Activated CD8-positive, alpha-beta memory T cell treated with anti-CD3 and anti-CD28 coated beads for 48 hours (primary cell): ENCODE measurements at regions not wholly inside any gene's neighbourhood (a gene's known extent, or its start where the extent isn't known, plus 50 kb on each side); places are given as distances from the start of the nearest gene placed in this dataset.
A peak's percentile ranks its signal among the peaks of the same experiment; 100 is the strongest.

ENCODE experiments used
- DNase-seq, 3 experiments: peaks; one replicate each; pipeline ENCODE4 v3.0.0-alpha.2; 2020; ENCODE audit warnings: low read depth in 2 of 3, low spot score in 2 of 3

GRCh38 chr9:107161338-107161737 lies 121.7 kb upstream of the RAD23B start:
- no peak for DNase-seq

DNA sequence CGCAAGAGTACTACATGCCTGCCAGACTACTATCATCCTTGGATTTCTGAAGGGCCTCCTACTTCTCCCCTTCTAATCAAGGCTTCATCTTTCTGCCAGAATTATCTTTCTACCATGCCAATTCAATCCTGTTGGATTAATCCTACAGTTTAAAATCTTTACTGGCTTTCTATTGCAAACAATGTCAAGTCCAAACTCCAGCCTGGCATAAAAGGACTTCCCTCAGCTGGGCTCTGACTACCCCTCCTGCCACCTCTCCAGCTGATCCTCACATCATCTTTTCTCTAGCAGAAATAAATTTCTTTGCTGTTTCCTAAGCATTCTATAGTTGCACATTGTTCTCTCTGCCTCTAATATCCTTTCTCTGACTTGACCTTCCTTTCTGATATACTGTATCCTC lies 119.7 kb upstream of the RAD23B start:
- no peak for DNase-seq

GRCh38 chr9:107169796-107170195 lies 113.3 kb upstream of the RAD23B start:
- DNase-seq: no peak

DNA sequence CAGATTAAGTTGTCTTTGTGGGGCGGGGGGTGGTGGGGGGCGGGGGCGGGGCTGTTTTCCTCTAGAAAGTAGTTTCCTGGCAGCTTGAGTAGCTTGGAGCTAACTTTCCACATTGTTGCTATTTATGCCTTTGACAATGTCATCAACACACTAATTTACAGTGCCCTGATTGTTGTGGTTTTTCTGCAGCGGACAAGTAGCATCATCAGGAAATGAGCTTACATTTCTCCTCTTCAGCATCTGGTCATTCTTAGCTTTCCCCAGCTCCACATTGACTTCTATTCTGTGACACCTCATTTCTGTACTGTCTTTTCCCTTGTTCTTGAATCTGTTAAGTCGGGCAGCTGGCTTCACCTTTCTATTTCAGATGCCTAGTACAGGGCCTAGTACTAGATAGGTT lies 112.3 kb upstream of the RAD23B start:
- DNase-seq: no peak

- DNase-seq: peak in 2 of 3 experiments; percentile 15 to 32
Measured at GRCh38 chr9:107172160-107172978, 110.7 kb upstream of the RAD23B start.

GRCh38 chr9:107172979-107173347 lies 110.1 kb upstream of the RAD23B start:
- no peak for DNase-seq

- no peak for DNase-seq
Measured at GRCh38 chr9:107173422-107174180, 109.5 kb upstream of the RAD23B start.

DNA sequence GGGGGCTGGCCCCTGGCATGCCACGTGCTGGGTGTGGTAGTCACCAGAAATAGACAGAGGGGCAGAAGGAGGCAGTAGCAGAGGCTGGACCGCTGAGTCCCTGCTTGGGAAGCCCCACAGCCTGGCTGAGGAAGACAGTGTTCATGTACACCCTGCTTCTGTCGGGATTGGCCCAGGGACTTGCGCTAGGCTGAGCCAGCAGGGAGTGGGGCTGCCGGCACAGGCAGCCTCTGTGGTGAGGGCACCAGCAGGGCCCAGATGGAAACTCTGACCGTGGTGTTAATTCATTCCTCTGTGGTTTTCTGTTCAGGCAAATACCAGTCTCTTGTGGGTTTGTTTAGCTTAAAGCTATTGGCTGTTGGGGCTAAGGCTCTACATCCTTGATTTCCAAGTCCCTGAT lies 108.6 kb upstream of the RAD23B start:
- peak in 1 of 3 experiments; percentile 8 for DNase-seq

GRCh38 chr9:107175041-107175440 lies 108.0 kb upstream of the RAD23B start:
- DNase-seq: no peak

- no peak for DNase-seq
Measured at GRCh38 chr9:107175816-107176435, 107.2 kb upstream of the RAD23B start.

GRCh38 chr9:107176436-107177151 lies 106.5 kb upstream of the RAD23B start:
- no peak for DNase-seq

DNA sequence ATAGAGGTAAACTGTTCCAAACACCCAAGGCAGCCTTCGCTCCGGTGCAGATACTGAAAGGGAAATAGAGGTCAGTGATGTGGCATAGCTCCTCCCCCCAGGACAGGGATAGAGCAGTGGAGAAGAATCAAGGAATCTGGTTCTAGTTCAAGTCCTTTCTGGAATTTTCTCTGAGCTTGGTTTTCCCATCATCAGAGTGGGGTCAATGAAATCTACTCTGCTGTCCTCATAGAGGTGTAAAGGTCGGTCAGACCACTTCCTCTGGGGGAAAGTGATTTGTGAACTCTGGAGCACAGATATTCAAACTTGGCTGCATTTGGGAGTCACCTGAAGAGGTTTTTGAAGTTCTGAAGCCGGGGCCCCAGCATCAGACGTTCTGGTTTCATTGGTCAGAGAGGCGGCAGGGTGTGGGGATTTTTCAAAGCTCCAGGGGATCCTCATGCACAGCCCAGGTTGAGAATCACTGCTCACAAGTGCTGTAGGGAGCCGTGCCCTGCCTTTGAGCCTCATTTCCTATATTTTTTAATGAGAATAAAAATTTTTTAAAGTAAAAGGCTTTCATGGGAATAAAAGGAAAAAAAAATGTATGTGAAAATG lies 105.7 kb upstream of the RAD23B start:
- DNase-seq: no peak

DNA sequence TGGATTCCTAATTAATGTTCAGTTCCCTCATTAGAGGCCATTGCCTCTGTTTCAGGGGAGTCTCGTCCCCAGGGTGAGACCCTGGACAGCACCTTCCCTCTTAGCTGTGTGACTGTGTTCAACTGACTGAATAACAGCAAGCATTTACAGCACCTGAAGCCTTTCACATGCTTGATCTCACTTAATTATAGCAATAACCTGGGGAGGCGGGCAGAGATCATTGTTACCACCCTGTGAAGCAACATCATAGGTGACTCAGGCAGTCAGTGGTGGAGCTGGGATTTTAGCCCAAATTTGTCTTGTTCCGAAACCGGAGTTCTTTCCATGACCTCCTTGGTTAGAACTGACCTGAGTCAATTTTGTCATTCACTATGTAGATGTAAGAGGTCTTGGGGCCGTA lies 105.2 kb upstream of the RAD23B start:
- no peak for DNase-seq

- no peak for DNase-seq
Measured at GRCh38 chr9:107178293-107178692, 104.8 kb upstream of the RAD23B start.

GRCh38 chr9:107180206-107180605 lies 102.9 kb upstream of the RAD23B start:
- no peak for DNase-seq

GRCh38 chr9:107183176-107183575 lies 99.9 kb upstream of the RAD23B start:
- no peak for DNase-seq

GRCh38 chr9:107188376-107188775 lies 94.7 kb upstream of the RAD23B start:
- no peak for DNase-seq

- DNase-seq: no peak
Measured at GRCh38 chr9:107190061-107190935, 92.8 kb upstream of the RAD23B start.

- no peak for DNase-seq
Measured at GRCh38 chr9:107190936-107191290, 92.2 kb upstream of the RAD23B start.

DNA sequence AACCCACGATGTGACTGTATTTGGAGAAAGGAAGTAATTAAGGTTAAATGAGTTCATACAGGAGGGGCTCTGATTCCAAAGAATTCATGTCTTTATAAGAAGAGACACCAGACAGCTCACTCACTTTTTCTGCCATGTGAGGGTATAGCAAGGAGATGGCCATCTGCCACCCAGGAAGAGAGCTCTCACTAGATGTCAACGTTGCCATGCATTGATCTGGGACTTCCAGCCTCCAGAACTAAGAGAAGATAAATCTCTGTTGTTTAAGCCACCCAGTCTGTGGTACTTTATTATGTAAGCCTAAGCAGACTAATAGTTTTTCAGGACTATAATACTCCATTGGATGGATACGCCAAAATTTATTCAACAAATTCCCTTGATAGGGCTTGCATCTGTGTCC lies 89.8 kb upstream of the RAD23B start:
- no peak for DNase-seq
